GM23338 (cell line): ENCODE measurements at regions not wholly inside any gene's neighbourhood (a gene's known extent, or its start where the extent isn't known, plus 50 kb on each side); places are given as distances from the start of the nearest gene placed in this dataset.

Experiments
- ATAC-seq: fragments of 200-7000 bp; cut with Tn5 transposase; 3 replicates; pipeline ENCODE4 v1.9.1; 2020
- DNase-seq: peaks from one replicate; pipeline ENCODE4 v3.0.0-alpha.2; 2015; ENCODE audit warnings: low spot score
- H2AFZ ChIP-seq: fragments of 200-600 bp; sonication (generic); 2 replicates; pipeline ENCODE4 v1.8.0; 2016; ENCODE audit warnings: antibody characterized with exemption, mild to moderate bottlenecking, moderate library complexity
- H3F3A ChIP-seq: fragments of 200-600 bp; sonication (generic); replicated peaks from 2 replicates; pipeline ENCODE4 v1.8.0; 2017; ENCODE audit warnings: antibody characterized with exemption, mixed run types, low read depth
- H3K27ac ChIP-seq: fragments of 200-600 bp; sonication (generic); 2 replicates; pipeline ENCODE4 v1.6.1; 2016; ENCODE audit warnings: low read depth
- H3K27me3 ChIP-seq: fragments of 200-600 bp; sonication (generic); 2 replicates; pipeline ENCODE4 v1.8.0; 2016; ENCODE audit warnings: mild to moderate bottlenecking, mixed run types, moderate library complexity; ENCODE audit not compliant: insufficient read depth
- H3K36me3 ChIP-seq: fragments of 200-600 bp; sonication (generic); 2 replicates; pipeline ENCODE4 v1.8.0; 2016; ENCODE audit warnings: mild to moderate bottlenecking; ENCODE audit not compliant: insufficient read depth
- H3K4me1 ChIP-seq: fragments of 200-600 bp; sonication (generic); 2 replicates; pipeline ENCODE4 v1.8.0; 2016; ENCODE audit warnings: mild to moderate bottlenecking, moderate library complexity; ENCODE audit not compliant: insufficient read depth
- H3K4me2 ChIP-seq: fragments of 200-600 bp; sonication (generic); 2 replicates; pipeline ENCODE4 v1.7.1; 2017; ENCODE audit warnings: mixed run types
- H3K4me3 ChIP-seq: fragments of 200-600 bp; sonication (generic); 2 replicates; pipeline ENCODE4 v1.6.1; 2016; ENCODE audit warnings: mixed run types
- H3K79me2 ChIP-seq: fragments of 200-600 bp; sonication (generic); replicated peaks from 2 replicates; pipeline ENCODE4 v1.8.0; 2017; ENCODE audit warnings: mild to moderate bottlenecking; ENCODE audit not compliant: insufficient read depth
- H3K9me2 ChIP-seq: fragments of 200-600 bp; sonication (generic); 2 replicates; pipeline ENCODE4 v1.8.0; 2017; ENCODE audit not compliant: insufficient read depth
- H4K20me1 ChIP-seq: fragments of 200-600 bp; sonication (generic); replicated peaks from 2 replicates; pipeline ENCODE4 v1.8.0; 2017; ENCODE audit warnings: mild to moderate bottlenecking; ENCODE audit not compliant: insufficient read depth
- H3K27ac Mint-ChIP-seq: 2 replicates; pipeline ENCODE4 v1.8.0; 2020; ENCODE audit warnings: inconsistent platforms, mild to moderate bottlenecking, moderate library complexity, mixed read lengths
- H3K27me3 Mint-ChIP-seq: 3 replicates; pipeline ENCODE4 v1.8.0; 2022; ENCODE audit warnings: low read depth, mild to moderate bottlenecking, moderate library complexity, mixed read lengths, inconsistent platforms; ENCODE audit not compliant: insufficient read depth, poor library complexity
- H3K36me3 Mint-ChIP-seq: 3 replicates; pipeline ENCODE4 v1.8.0; 2021; ENCODE audit warnings: low read depth, mild to moderate bottlenecking, inconsistent platforms, moderate library complexity, mixed read lengths
- H3K4me1 Mint-ChIP-seq: 3 replicates; pipeline ENCODE4 v1.8.0; 2020; ENCODE audit warnings: mild to moderate bottlenecking, inconsistent platforms, mixed read lengths
- H3K4me3 Mint-ChIP-seq: 3 replicates; pipeline ENCODE4 v1.8.0; 2021; ENCODE audit warnings: moderate library complexity, mild to moderate bottlenecking, inconsistent platforms, mixed read lengths
- H3K9me3 Mint-ChIP-seq: 3 replicates; pipeline ENCODE4 v1.8.0; 2020; ENCODE audit warnings: moderate library complexity, mild to moderate bottlenecking, inconsistent platforms, mixed read lengths
- CREB1 ChIP-seq: fragments of 250-450 bp; sonication (Bioruptor Pico); IDR thresholded peaks from 2 replicates; pipeline ENCODE4 v1.5.0; 2020; ENCODE audit warnings: low read depth, mild to moderate bottlenecking, moderate library complexity
- JUNB ChIP-seq: IDR thresholded peaks from one replicate; pipeline ENCODE4 v1.6.1; 2016; ENCODE audit warnings: antibody characterized with exemption; ENCODE audit not compliant: unreplicated experiment
- NANOG ChIP-seq: IDR thresholded peaks from 2 replicates; pipeline ENCODE4 v1.6.1; 2016; ENCODE audit warnings: antibody characterized with exemption, borderline replicate concordance
- POLR2AphosphoS5 ChIP-seq: IDR thresholded peaks from 2 replicates; pipeline ENCODE4 v1.6.1; 2016; ENCODE audit warnings: antibody characterized with exemption, low read depth
- REST ChIP-seq: IDR thresholded peaks from one replicate; pipeline ENCODE4 v1.6.1; 2018; ENCODE audit warnings: antibody characterized with exemption; ENCODE audit not compliant: unreplicated experiment
- ZNF114 ChIP-seq: fragments of 250-450 bp; sonication (Bioruptor Pico); IDR thresholded peaks from 2 replicates; pipeline ENCODE4 v1.5.0; 2020; ENCODE audit warnings: mild to moderate bottlenecking, moderate library complexity
- TF ChIP-seq, protein P1 (sequence below): fragments of 250-450 bp; sonication (Bioruptor Pico); IDR thresholded peaks from 2 replicates; pipeline ENCODE4 v1.5.0; 2020; ENCODE audit warnings: mild to moderate bottlenecking, moderate library complexity
- TF ChIP-seq, protein P2 (sequence below), 2 experiments: fragments of 200-600 bp in 1 of 2; sonication (generic) in 1 of 2; conservative IDR thresholded peaks; 2 replicates each; pipeline versions ENCODE4 v1.5.1 to v1.6.1; 2016 to 2017; ENCODE audit warnings: antibody characterized with exemption in 2 of 2, low read depth in 2 of 2, mild to moderate bottlenecking in 2 of 2, moderate library complexity in 1 of 2

DNA sequence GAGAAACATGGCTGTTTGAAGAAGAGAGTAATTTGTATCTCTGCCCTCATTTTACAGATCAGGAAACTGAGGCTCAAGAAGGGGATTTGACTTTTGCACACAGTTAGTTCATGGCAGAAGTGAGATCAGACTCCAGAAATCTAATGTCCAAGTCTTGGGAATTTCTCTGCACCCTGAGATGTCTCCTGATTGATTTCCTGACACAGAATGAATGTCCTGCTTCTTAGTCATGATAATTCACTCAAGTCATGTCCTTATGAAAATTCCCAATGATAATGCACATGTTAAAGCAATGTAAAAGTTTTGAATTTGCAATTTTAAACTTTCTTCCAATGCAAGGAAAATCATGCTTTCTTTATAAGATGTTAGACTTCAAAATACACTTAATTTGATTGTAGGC, 105.9 kb downstream of the ACKR3 start:
- H3K27me3 Mint-ChIP-seq: no peaks in the 10 kb centered on the region
- H3K27ac ChIP-seq: no peak overlapping the region

DNA sequence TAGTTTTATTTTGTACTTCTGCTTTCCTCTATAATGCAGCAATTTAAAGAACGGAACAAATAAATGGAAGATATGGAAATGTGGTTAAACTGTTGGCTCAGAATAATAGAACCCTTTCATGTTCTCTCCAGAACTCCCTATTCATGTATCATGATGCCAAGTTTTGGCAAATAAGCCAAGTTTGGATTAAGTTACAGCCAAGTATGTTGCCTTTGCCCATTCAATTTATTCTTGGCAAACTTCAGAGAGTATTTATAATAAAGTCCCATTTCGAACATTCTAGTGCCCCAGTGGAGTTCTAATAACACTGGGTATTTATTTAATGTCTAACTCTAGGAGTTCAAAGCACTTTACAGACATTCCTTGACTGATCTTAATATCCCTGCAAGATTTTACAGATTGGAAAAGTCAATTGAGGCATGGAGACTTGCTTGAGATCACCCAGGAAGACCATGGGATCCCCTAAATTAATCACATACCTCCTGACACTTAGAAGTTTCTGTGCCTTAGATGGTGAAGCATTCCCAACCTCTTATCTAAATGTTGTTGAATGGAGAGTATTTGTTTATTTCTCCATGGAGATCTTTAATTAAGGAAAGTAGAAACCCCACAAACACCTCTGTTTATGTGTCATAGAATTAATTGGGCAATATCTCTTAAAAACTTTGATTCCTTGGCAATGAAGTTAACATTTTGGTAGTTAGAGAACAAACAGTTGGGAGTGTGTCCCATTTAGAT, 106.7 kb downstream of the ACKR3 start:
- peaks cover 25% of the 10 kb centered on the region for H3K9me3 Mint-ChIP-seq
- Histone ChIP-seq H3K79me2 (no peaks in the 10 kb centered on the region), H3K4me1 (no peaks in the 10 kb centered on the region), H3K36me3 (no peaks in the 10 kb centered on the region), H4K20me1 (no peaks in the 10 kb centered on the region), H3K9me2 (0 out of 2 replicates have a peak, but pooled peaks cover 3% of the 10 kb centered on the region), H3F3A (no peaks in the 10 kb centered on the region), H3K27me3 (no peaks in the 10 kb centered on the region), H3K27ac (no peak overlapping the region), H2AFZ (no peak overlapping the region), H3K4me2 (no peak overlapping the region), H3K4me3 (no peak overlapping the region)
- H3K27ac Mint-ChIP-seq: no peak overlapping the region
- H3K4me3 Mint-ChIP-seq: no peak overlapping the region
- peaks cover 10% of the 10 kb centered on the region for H3K4me1 Mint-ChIP-seq
- H3K27me3 Mint-ChIP-seq: no peaks in the 10 kb centered on the region
- no peak for ATAC-seq
- peaks cover 10% of the 10 kb centered on the region for H3K36me3 Mint-ChIP-seq
- TF ChIP-seq NANOG (no peak), ZNF114 (CRISPR knock-in tag) (no peak), CREB1 (CRISPR knock-in tag) (no peak), JUNB (no peak), REST (no peak), POLR2AphosphoS5 (no peak)
- TF ChIP-seq, protein P1, sequence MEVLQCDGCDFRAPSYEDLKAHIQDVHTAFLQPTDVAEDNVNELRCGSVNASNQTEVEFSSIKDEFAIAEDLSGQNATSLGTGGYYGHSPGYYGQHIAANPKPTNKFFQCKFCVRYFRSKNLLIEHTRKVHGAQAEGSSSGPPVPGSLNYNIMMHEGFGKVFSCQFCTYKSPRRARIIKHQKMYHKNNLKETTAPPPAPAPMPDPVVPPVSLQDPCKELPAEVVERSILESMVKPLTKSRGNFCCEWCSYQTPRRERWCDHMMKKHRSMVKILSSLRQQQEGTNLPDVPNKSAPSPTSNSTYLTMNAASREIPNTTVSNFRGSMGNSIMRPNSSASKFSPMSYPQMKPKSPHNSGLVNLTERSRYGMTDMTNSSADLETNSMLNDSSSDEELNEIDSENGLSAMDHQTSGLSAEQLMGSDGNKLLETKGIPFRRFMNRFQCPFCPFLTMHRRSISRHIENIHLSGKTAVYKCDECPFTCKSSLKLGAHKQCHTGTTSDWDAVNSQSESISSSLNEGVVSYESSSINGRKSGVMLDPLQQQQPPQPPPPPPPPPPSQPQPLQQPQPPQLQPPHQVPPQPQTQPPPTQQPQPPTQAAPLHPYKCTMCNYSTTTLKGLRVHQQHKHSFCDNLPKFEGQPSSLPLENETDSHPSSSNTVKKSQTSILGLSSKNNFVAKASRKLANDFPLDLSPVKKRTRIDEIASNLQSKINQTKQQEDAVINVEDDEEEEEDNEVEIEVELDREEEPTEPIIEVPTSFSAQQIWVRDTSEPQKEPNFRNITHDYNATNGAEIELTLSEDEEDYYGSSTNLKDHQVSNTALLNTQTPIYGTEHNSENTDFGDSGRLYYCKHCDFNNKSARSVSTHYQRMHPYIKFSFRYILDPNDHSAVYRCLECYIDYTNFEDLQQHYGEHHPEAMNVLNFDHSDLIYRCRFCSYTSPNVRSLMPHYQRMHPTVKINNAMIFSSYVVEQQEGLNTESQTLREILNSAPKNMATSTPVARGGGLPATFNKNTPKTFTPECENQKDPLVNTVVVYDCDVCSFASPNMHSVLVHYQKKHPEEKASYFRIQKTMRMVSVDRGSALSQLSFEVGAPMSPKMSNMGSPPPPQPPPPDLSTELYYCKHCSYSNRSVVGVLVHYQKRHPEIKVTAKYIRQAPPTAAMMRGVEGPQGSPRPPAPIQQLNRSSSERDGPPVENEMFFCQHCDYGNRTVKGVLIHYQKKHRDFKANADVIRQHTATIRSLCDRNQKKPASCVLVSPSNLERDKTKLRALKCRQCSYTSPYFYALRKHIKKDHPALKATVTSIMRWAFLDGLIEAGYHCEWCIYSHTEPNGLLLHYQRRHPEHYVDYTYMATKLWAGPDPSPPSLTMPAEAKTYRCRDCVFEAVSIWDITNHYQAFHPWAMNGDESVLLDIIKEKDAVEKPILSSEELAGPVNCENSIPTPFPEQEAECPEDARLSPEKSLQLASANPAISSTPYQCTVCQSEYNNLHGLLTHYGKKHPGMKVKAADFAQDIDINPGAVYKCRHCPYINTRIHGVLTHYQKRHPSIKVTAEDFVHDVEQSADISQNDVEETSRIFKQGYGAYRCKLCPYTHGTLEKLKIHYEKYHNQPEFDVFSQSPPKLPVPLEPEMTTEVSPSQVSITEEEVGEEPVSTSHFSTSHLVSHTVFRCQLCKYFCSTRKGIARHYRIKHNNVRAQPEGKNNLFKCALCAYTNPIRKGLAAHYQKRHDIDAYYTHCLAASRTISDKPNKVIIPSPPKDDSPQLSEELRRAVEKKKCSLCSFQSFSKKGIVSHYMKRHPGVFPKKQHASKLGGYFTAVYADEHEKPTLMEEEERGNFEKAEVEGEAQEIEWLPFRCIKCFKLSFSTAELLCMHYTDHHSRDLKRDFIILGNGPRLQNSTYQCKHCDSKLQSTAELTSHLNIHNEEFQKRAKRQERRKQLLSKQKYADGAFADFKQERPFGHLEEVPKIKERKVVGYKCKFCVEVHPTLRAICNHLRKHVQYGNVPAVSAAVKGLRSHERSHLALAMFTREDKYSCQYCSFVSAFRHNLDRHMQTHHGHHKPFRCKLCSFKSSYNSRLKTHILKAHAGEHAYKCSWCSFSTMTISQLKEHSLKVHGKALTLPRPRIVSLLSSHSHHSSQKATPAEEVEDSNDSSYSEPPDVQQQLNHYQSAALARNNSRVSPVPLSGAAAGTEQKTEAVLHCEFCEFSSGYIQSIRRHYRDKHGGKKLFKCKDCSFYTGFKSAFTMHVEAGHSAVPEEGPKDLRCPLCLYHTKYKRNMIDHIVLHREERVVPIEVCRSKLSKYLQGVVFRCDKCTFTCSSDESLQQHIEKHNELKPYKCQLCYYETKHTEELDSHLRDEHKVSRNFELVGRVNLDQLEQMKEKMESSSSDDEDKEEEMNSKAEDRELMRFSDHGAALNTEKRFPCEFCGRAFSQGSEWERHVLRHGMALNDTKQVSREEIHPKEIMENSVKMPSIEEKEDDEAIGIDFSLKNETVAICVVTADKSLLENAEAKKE (CRISPR knock-in tag): no peak
- DNase-seq: no peak

More for the DNA sequence above, 105.9 kb downstream of the ACKR3 start:
- no peaks in the 10 kb centered on the region for H3K27me3 ChIP-seq
- no peaks in the 10 kb centered on the region for H4K20me1 ChIP-seq
- no peaks in the 10 kb centered on the region for H3F3A ChIP-seq
- H3K4me1 ChIP-seq: no peaks in the 10 kb centered on the region
- peaks cover 10% of the 10 kb centered on the region for H3K36me3 Mint-ChIP-seq
- no peak overlapping the region for H3K4me3 ChIP-seq
- peaks cover 25% of the 10 kb centered on the region for H3K9me3 Mint-ChIP-seq
- TF ChIP-seq, protein P2, sequence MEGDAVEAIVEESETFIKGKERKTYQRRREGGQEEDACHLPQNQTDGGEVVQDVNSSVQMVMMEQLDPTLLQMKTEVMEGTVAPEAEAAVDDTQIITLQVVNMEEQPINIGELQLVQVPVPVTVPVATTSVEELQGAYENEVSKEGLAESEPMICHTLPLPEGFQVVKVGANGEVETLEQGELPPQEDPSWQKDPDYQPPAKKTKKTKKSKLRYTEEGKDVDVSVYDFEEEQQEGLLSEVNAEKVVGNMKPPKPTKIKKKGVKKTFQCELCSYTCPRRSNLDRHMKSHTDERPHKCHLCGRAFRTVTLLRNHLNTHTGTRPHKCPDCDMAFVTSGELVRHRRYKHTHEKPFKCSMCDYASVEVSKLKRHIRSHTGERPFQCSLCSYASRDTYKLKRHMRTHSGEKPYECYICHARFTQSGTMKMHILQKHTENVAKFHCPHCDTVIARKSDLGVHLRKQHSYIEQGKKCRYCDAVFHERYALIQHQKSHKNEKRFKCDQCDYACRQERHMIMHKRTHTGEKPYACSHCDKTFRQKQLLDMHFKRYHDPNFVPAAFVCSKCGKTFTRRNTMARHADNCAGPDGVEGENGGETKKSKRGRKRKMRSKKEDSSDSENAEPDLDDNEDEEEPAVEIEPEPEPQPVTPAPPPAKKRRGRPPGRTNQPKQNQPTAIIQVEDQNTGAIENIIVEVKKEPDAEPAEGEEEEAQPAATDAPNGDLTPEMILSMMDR (conservative IDR thresholded peaks at IDR 0.05; ENCODE audit: low read depth in 2 of 2): no peak
- no peaks in the 10 kb centered on the region for H3K36me3 ChIP-seq
- no peak overlapping the region for H2AFZ ChIP-seq
- peaks cover 10% of the 10 kb centered on the region for H3K4me1 Mint-ChIP-seq
- 0 out of 2 replicates have a peak, but pooled peaks cover 3% of the 10 kb centered on the region for H3K9me2 ChIP-seq
- no peaks in the 10 kb centered on the region for H3K79me2 ChIP-seq
- ATAC-seq: no peak
- H3K27ac Mint-ChIP-seq: no peak overlapping the region
- no peak for DNase-seq
- H3K4me2 ChIP-seq: no peak overlapping the region
- H3K4me3 Mint-ChIP-seq: no peak overlapping the region
